ENCODE measurements at regions not wholly inside any gene's neighbourhood (a gene's known extent, or its start where the extent isn't known, plus 50 kb on each side); places are given as distances from the start of the nearest gene placed in this dataset.

DNA sequence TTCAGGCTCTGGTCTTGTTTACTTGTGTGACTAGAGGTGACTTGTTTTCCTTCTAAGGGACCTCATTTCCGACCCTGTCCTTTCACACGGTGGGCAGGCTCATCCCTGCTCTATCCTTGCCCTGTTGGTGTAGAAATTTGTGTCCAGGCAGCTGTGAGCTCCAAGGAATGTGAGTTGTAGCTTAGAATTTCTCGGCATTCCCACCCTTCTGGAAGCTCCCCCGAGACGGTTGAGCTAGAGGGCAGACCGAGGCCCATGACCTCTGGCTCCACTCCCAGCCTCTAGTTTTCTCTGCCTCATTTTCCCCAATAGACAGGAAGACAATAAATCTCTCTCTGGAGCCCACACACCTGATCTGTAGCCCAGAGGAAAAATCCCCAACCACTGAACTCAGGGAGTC lies 100.9 kb downstream of the NAV1 start:
- TF ChIP-seq, protein P1, sequence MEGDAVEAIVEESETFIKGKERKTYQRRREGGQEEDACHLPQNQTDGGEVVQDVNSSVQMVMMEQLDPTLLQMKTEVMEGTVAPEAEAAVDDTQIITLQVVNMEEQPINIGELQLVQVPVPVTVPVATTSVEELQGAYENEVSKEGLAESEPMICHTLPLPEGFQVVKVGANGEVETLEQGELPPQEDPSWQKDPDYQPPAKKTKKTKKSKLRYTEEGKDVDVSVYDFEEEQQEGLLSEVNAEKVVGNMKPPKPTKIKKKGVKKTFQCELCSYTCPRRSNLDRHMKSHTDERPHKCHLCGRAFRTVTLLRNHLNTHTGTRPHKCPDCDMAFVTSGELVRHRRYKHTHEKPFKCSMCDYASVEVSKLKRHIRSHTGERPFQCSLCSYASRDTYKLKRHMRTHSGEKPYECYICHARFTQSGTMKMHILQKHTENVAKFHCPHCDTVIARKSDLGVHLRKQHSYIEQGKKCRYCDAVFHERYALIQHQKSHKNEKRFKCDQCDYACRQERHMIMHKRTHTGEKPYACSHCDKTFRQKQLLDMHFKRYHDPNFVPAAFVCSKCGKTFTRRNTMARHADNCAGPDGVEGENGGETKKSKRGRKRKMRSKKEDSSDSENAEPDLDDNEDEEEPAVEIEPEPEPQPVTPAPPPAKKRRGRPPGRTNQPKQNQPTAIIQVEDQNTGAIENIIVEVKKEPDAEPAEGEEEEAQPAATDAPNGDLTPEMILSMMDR (IDR thresholded peaks at IDR 0.05), result no peak
- no peak for TF ChIP-seq EZH2 (IDR thresholded peaks at IDR 0.05)
